Tibial nerve (tissue), 4 donors: ENCODE measurements at regions not wholly inside any gene's neighbourhood (a gene's known extent, or its start where the extent isn't known, plus 50 kb on each side); places are given as distances from the start of the nearest gene placed in this dataset.

Experiments used
- DNase-seq, 2 donors: peaks; one replicate each; pipeline ENCODE4 v3.0.0-alpha.2; 2019; ENCODE audit warnings: low spot score in 2 of 2
- H3K27ac ChIP-seq, 4 donors: fragments of 200-600 bp; sonication (generic) in 3 of 4; one replicate each; pipeline ENCODE4 v1.5.1; 2017 to 2019; ENCODE audit warnings: mild to moderate bottlenecking in 1 of 4
- H3K27me3 ChIP-seq, 2 donors: fragments of 200-600 bp; sonication (generic) in 1 of 2; one replicate each; pipeline versions ENCODE4 v1.5.1 to v1.6.0; 2017 to 2019
- H3K36me3 ChIP-seq, 3 donors: fragments of 200-600 bp; sonication (generic); one replicate each; pipeline ENCODE4 v1.5.1; 2018 to 2019
- H3K4me1 ChIP-seq, 4 donors: fragments of 200-600 bp; sonication (generic) in 3 of 4; one replicate each; pipeline ENCODE4 v1.5.1; 2017 to 2019
- H3K4me3 ChIP-seq, 4 donors: fragments of 200-600 bp; sonication (generic) in 3 of 4; one replicate each; pipeline ENCODE4 v1.5.1; 2017 to 2019; ENCODE audit warnings: mild to moderate bottlenecking in 1 of 4, moderate library complexity in 1 of 4
- H3K9me3 ChIP-seq, 4 donors: fragments of 200-600 bp; sonication (generic) in 3 of 4; one replicate each; pipeline ENCODE4 v1.5.1; 2017 to 2019
- CTCF ChIP-seq, 5 experiments: fragments of 200-600 bp in 3 of 5; fragments of 450-650 bp in 2 of 5; sonication (generic) in 3 of 5; IDR thresholded peaks; one replicate each; pipeline ENCODE4 v1.5.1; 2016 to 2019; ENCODE audit warnings: antibody characterized with exemption in 5 of 5, mild to moderate bottlenecking in 3 of 5, moderate library complexity in 2 of 5
- EP300 ChIP-seq, 2 donors: sonication (generic); formaldehyde crosslinking; IDR thresholded peaks; one replicate each; pipeline ENCODE4 v1.6.1; 2017; ENCODE audit warnings: antibody characterized with exemption in 2 of 2, mild to moderate bottlenecking in 1 of 2
- POLR2A ChIP-seq, 2 donors: fragments of 450-650 bp; IDR thresholded peaks; one replicate each; pipeline ENCODE4 v1.6.1; 2017; ENCODE audit warnings: antibody characterized with exemption in 2 of 2, mild to moderate bottlenecking in 2 of 2, moderate library complexity in 2 of 2
- WGBS, 2 donors: methylation state at CpG; one replicate each; pipeline ENCODE4 v1.1.5; 2018; 5-methylcytosine and 5-hydroxymethylcytosine counted together

GRCh38 chr5:4643190-4643589 is 496.9 kb upstream of the ADAMTS16 start:
- 90 to 93% methylated on average over 2 of the region's 2 CpGs for WGBS, 2 donors
- no peaks in the 10 kb centered on the region for H3K27me3 ChIP-seq
- no peak overlapping the region for H3K4me3 ChIP-seq
- H3K4me1 ChIP-seq, result no peaks in the 10 kb centered on the region
- no peak for DNase-seq
- TF ChIP-seq POLR2A (IDR thresholded peaks at IDR 0.05) (no peak), CTCF (IDR thresholded peaks at IDR 0.05) (no peak), EP300 (IDR thresholded peaks at IDR 0.05) (no peak)
- no peak overlapping the region for H3K27ac ChIP-seq
- H3K36me3 ChIP-seq, result no peaks in the 10 kb centered on the region
- H3K9me3 ChIP-seq, result peaks cover 0 to 7% (median 0%) of the 10 kb centered on the region in 4 donors

DNA sequence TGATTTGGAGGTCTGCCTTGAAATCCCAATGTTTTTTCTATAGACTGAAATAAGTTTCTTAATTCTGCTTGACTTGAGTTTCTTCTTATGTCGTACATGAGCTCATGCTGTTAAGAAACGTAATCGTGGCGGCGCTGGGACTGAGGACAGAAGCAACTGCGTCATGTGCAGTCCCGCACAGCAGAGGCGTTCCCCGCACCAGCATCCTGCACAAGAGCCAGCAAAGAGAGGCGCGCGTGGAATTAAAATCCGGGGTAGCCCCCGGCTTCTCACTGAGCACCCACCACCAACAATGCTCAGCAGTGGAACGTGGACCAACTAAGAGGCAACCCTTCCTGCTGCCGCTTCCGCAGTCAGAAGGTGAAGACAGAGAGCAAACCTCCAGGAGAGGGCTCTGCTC is 496.2 kb upstream of the ADAMTS16 start:
- no peaks in the 10 kb centered on the region for H3K4me1 ChIP-seq
- no peak overlapping the region for H3K4me3 ChIP-seq
- no peak for DNase-seq
- H3K9me3 ChIP-seq, result peaks cover 0 to 7% (median 0%) of the 10 kb centered on the region in 4 donors
- H3K27me3 ChIP-seq, result no peaks in the 10 kb centered on the region
- no peak for TF ChIP-seq POLR2A (IDR thresholded peaks at IDR 0.05)
- no peak for TF ChIP-seq EP300 (IDR thresholded peaks at IDR 0.05)
- 96 to 97% methylated on average over 17 of the region's 17 CpGs for WGBS, 2 donors
- H3K27ac ChIP-seq, result no peak overlapping the region
- no peaks in the 10 kb centered on the region for H3K36me3 ChIP-seq

DNA sequence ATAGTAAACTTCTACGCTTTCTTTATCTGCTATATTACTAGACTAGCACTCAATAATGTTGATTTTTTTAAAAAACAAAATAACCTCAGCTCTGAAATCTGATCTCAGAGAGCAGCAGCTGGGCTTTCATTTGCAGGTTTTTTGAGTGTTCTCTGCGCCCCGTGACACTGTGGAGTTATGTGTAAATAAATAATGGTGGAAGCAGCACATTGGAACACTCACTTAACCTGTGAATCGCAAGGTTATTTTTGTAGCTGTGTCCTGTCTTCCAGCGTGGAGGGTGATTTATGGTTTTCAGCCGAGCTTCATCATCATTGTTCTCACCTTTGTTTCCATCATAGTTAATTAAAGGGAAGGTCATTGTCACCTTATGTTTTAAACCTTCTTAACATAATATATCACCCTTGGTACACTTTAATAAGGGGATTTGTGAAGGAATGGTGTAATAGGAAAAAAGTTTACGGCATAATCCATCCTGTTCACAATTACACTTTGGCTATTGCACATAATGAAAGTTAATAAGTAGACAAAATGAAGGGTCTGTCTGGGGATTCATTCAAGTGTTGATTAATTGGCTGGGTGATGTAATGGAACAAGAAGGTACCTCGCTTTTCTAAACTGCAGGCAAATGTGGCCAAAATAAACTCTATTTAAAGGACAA is 493.3 kb upstream of the ADAMTS16 start:
- Histone ChIP-seq H3K27me3 (no peaks in the 10 kb centered on the region), H3K4me3 (no peak overlapping the region), H3K36me3 (no peaks in the 10 kb centered on the region), H3K27ac (no peak overlapping the region), H3K4me1 (no peaks in the 10 kb centered on the region), H3K9me3 (peaks cover 0 to 7% (median 0%) of the 10 kb centered on the region in 4 donors)
- TF ChIP-seq CTCF (IDR thresholded peaks at IDR 0.05), result no peak
- TF ChIP-seq POLR2A (IDR thresholded peaks at IDR 0.05), result no peak
- no peak for TF ChIP-seq EP300 (IDR thresholded peaks at IDR 0.05)
- WGBS, 2 donors, result 49 to 53% methylated on average over 8 of the region's 8 CpGs
- DNase-seq, result no peak

DNA sequence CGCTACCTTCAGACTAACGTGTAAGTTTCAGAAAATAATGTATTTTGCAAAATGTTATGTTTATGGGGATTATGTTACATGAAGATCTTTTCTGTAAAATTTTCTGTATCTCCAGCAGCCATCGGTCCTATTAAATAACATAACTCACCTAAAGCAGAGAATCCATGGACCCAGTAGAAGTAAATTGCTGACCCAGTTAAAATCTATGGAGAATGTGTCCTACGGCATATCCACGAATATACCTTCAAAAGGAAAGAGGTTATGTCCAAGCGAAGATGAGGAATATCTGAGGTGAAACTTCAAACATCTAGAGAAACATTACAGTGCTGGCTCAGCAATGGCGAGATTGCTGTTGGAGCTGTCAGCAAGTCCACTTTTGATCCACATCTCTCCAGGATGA is 492.2 kb upstream of the ADAMTS16 start:
- H3K4me3 ChIP-seq, result no peak overlapping the region
- WGBS, 2 donors, result 89 to 90% methylated on average over 7 of the region's 7 CpGs
- no peaks in the 10 kb centered on the region for H3K27me3 ChIP-seq
- TF ChIP-seq CTCF (IDR thresholded peaks at IDR 0.05) (no peak), POLR2A (IDR thresholded peaks at IDR 0.05) (no peak)
- peaks cover 0 to 7% (median 0%) of the 10 kb centered on the region in 4 donors for H3K9me3 ChIP-seq
- H3K27ac ChIP-seq, result no peak overlapping the region
- H3K4me1 ChIP-seq, result no peaks in the 10 kb centered on the region
- no peak for DNase-seq
- no peaks in the 10 kb centered on the region for H3K36me3 ChIP-seq

DNA sequence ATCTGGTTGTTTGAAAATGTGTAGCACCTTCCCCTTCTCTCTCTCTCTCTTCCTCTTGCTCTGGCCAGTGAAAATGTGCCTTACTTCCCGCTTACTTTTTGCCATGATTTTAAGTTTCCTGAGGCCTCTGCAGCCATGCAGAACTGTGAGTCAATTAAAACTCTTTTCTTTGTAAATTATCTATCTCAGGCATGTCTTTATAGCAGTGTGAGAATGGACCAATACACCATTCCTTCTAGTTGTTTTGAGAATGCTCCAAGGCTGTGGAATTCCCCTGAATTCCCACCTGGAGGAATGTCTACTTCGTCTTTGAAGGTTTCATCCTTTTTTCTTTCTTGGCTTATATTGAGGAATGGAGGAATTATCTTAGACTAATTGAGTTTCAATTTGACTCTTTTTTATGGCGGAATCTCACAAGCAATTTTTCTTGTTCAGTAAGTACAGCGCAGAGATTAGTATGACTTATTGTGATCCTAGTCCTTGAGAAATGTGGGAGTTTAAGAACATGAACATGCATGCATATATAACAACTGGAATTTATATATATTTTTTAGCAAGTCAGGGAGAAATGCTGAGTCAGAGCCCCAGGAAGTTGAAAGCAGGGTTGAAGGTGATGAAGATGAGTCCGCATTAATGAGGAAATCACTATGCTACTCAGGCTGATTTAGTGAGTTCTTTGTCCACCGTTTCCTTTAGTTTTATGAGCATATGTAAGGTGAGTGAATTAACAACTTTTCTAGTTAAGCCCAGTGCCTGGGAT is 488.1 kb upstream of the ADAMTS16 start:
- Histone ChIP-seq H3K27me3 (no peaks in the 10 kb centered on the region), H3K27ac (no peak overlapping the region), H3K4me1 (no peaks in the 10 kb centered on the region), H3K4me3 (no peak overlapping the region), H3K9me3 (no peaks in the 10 kb centered on the region), H3K36me3 (no peaks in the 10 kb centered on the region)
- WGBS, 2 donors, result 80 to 85% methylated on average over 6 of the region's 6 CpGs
- TF ChIP-seq POLR2A (IDR thresholded peaks at IDR 0.05), result no peak
- no peak for DNase-seq

DNA sequence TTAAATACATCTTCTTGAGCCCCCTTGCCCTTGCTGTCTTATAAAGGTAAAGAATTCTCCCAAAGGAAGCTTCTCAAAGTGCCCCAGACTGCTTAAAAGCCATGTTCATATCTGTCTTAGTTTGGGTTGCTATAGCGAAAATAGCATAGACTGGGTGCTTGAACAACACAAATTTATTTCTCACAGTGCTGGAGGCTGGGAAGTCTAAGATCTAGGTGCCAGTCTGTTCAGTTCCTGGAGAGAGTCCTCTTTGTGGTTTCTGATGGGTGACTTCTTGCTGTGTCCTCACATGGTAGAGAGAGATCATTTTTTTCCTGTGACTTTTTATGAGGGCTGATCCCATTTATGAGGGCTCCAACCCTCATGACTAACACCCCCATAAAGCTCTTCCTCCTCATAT is 486.7 kb upstream of the ADAMTS16 start:
- Histone ChIP-seq H3K4me3 (no peak overlapping the region), H3K4me1 (no peaks in the 10 kb centered on the region), H3K27ac (no peak overlapping the region), H3K36me3 (no peaks in the 10 kb centered on the region), H3K9me3 (no peaks in the 10 kb centered on the region), H3K27me3 (no peaks in the 10 kb centered on the region)
- no peak for DNase-seq
- WGBS, 2 donors, result 35 to 56% methylated on average over 1 of the region's 1 CpG
- no peak for TF ChIP-seq EP300 (IDR thresholded peaks at IDR 0.05)
- TF ChIP-seq POLR2A (IDR thresholded peaks at IDR 0.05), result no peak
- no peak for TF ChIP-seq CTCF (IDR thresholded peaks at IDR 0.05)
